WTC11 (cell line): ENCODE measurements at regions not wholly inside any gene's neighbourhood (a gene's known extent, or its start where the extent isn't known, plus 50 kb on each side); places are given as distances from the start of the nearest gene placed in this dataset.
"Not testable (repeated sequence)": the region's sequence is repeated elsewhere in the genome, so short reads cannot be mapped to it uniquely, and the experiment has no call there.

Experiments used
- AFF4 ChIP-seq: sonication (generic); formaldehyde crosslinking; IDR thresholded peaks from 2 replicates; pipeline ENCODE4 v1.8.1; 2023; ENCODE audit warnings: mild to moderate bottlenecking, missing genetic modification reagents, borderline replicate concordance
- CREB1 ChIP-seq: sonication (generic); formaldehyde crosslinking; IDR thresholded peaks from 2 replicates; pipeline ENCODE4 v1.8.0; 2023; ENCODE audit warnings: mild to moderate bottlenecking, missing genetic modification reagents
- CTCF ChIP-seq: fragments of 200-600 bp; IDR thresholded peaks from 2 replicates; pipeline ENCODE4 v1.8.0; 2022; ENCODE audit warnings: antibody characterized with exemption
- ETV6 ChIP-seq: sonication (generic); formaldehyde crosslinking; IDR thresholded peaks from 2 replicates; pipeline ENCODE4 v1.8.1; 2022; ENCODE audit warnings: mild to moderate bottlenecking, missing genetic modification reagents
- FOXJ3 ChIP-seq: sonication (generic); formaldehyde crosslinking; IDR thresholded peaks from 2 replicates; pipeline ENCODE4 v1.9.0; 2021; ENCODE audit warnings: missing genetic modification reagents, mild to moderate bottlenecking, borderline replicate concordance
- JUN ChIP-seq: sonication (generic); formaldehyde crosslinking; IDR thresholded peaks from 2 replicates; pipeline ENCODE4 v1.8.0; 2023; ENCODE audit warnings: mild to moderate bottlenecking, missing genetic modification reagents
- NR3C1 ChIP-seq: sonication (generic); formaldehyde crosslinking; conservative IDR thresholded peaks from 2 replicates; pipeline ENCODE4 v1.8.1; 2023; ENCODE audit warnings: low read depth, mild to moderate bottlenecking, missing genetic modification reagents
- RELA ChIP-seq: sonication (generic); formaldehyde crosslinking; IDR thresholded peaks from 2 replicates; pipeline ENCODE4 v1.8.1; 2022; ENCODE audit warnings: missing genetic modification reagents, mild to moderate bottlenecking, borderline replicate concordance
- SP1 ChIP-seq: sonication (generic); formaldehyde crosslinking; conservative IDR thresholded peaks from 2 replicates; pipeline ENCODE4 v1.8.1; 2022; ENCODE audit warnings: missing genetic modification reagents
- TP53 ChIP-seq: sonication (generic); formaldehyde crosslinking; IDR thresholded peaks from 2 replicates; pipeline ENCODE4 v1.8.1; 2023; ENCODE audit warnings: mild to moderate bottlenecking, missing genetic modification reagents
- ZNF232 ChIP-seq: sonication (generic); formaldehyde crosslinking; IDR thresholded peaks from 2 replicates; pipeline ENCODE4 v1.8.0; 2022; ENCODE audit warnings: mild to moderate bottlenecking, missing genetic modification reagents
- ZNF281 ChIP-seq: sonication (generic); formaldehyde crosslinking; IDR thresholded peaks from 2 replicates; pipeline ENCODE4 v1.8.0; 2023; ENCODE audit warnings: mild to moderate bottlenecking, missing genetic modification reagents
- ZNF532 ChIP-seq: fragments of 250-450 bp; sonication (Bioruptor Pico); IDR thresholded peaks from 2 replicates; pipeline ENCODE4 v1.9.0; 2021; ENCODE audit warnings: mild to moderate bottlenecking, borderline replicate concordance

GRCh38 chr21:7853836-7854235, 2667.5 kb upstream of the TPTE start:
- TF ChIP-seq SP1 (CRISPR knock-in tag); AFF4; FOXJ3 (CRISPR knock-in tag); CTCF; NR3C1; CREB1 (CRISPR knock-in tag); ZNF532 (CRISPR knock-in tag); TP53 (CRISPR knock-in tag); ZNF281 (CRISPR knock-in tag); ETV6 (CRISPR knock-in tag); RELA; JUN (CRISPR knock-in tag); ZNF232 (CRISPR knock-in tag): not testable (repeated sequence)
